ENCODE measurements at regions not wholly inside any gene's neighbourhood (a gene's known extent, or its start where the extent isn't known, plus 50 kb on each side); places are given as distances from the start of the nearest gene placed in this dataset.
A peak's percentile ranks its signal among the peaks of the same experiment; 100 is the strongest.

DNA sequence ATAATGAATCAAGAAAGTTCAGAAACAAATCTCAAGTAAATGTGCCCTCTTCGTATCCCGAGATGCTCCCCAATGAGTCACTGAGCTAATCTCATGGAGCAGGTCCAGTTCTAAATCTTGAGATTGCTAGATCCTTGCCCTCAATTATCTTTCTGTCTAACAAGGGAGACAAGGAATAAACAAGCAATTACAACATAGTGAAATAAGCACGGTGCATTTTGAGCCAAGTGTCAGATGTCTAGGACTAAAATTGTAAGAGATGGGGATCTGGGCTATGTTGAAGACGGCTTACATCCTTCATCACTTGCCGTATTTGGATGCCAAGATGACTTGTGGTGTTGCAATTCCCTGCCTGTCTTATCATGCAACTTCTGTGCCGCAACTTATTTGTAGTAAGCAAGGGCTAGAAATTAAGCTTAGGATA, 56.5 kb upstream of the ADGRF1 start:
- H3K4me1 ChIP-seq = no peaks in the 10 kb centered on the region
- in situ Hi-C loops (cut with MboI; ENCODE audit: low sequenced_read_pairs) = loop anchor here (5.0 kb wide), 1 partner anchor 209 kb away; the partner anchor contains the start of gene TNFRSF21
- H3K9me3 ChIP-seq = no peaks in the 10 kb centered on the region
- no peaks in the 10 kb centered on the region for H3K36me3 ChIP-seq (replicated peaks)
- no peaks in the 10 kb centered on the region for H3K27me3 ChIP-seq (ENCODE audit: low read depth)
- no peak overlapping the region for H3K4me3 ChIP-seq
- no peak for DNase-seq (ENCODE audit: low spot score in 2 of 2)

DNA sequence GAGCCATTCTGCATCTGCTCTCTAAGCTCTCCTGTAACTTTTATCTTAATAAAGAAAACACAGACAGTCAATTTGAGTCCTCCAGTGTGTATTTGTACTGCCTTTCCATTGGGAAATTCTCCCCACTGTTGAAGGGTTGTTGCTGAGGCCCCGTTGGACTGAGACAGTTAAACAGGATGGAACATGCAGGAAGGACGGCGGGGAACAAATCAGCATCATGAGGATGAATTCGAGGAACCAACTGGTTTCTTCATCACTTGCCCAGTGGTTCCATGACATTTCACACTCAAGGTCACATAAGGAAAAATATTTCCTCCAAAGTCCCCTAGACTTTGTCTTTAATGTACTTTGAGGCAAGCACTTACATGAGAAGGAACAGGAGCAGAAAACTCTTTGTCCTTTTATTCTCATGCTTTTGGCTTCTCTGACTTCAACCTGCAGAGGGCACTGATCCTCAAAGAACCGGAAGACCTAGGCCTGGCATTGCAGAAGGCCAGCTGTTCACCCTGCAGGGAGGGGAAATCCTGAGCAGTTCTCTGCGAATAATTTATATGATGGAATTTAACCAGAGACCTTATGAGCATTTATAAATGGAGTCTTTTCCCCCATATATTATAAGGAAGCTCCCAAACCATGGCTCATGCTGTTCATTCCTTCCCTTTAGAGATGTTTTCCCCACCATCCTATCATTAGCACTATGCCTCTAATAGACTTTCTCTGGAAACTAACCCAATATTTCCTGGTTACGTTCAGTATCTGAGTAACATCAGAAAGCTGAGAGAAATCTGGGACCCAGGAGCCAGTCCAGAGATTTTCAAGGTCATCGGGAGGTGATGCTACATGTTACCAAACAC, 55.2 kb upstream of the ADGRF1 start:
- Histone ChIP-seq H3K9me3 (no peaks in the 10 kb centered on the region), H3K4me1 (no peaks in the 10 kb centered on the region), H3K36me3 (replicated peaks) (no peaks in the 10 kb centered on the region), H3K4me3 (no peak overlapping the region), H3K27me3 (ENCODE audit: low read depth) (no peaks in the 10 kb centered on the region)
- peak; percentile 45 to 71 for DNase-seq (ENCODE audit: low spot score in 2 of 2)
- in situ Hi-C loops (cut with MboI; ENCODE audit: low sequenced_read_pairs) = loop anchor here (5.0 kb wide), 1 partner anchor 210 kb away; the partner anchor contains the start of gene TNFRSF21

DNA sequence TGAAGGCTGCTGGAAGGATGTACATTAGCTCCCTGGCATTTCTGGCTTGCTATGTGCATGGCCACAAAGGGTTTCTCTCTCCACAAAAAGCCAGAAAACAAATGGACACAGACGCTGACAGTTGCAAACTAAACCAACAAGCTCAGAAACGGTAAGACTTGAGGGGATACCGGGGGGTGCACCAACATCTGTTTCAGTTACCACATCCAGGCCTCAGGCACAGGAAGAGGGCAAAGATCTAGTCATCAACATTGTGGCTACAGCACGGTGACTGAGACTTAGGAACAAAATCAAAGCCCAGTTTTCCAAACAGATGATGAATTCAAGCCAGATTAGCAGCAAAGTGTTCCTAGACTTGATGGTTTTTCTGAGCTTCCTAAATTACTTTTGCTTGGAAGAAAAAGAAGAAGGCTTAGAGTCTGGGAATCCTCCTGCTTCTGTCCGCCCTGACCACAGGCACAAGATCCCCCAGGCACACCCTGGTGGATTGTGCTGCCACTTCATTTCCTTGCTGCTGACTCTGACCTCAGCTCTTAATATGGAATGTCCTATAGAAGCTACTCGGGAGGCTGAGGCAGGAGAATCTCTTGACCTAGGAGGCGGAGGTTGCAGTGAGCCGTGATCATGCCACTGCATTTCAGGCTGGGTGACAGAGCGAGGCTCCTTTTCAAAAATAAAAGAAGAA, 54.2 kb upstream of the ADGRF1 start:
- no peaks in the 10 kb centered on the region for H3K36me3 ChIP-seq (replicated peaks)
- no peaks in the 10 kb centered on the region for H3K4me1 ChIP-seq
- H3K9me3 ChIP-seq = no peaks in the 10 kb centered on the region
- H3K4me3 ChIP-seq = no peak overlapping the region
- no peak for DNase-seq (ENCODE audit: low spot score in 2 of 2)
- in situ Hi-C loops (cut with MboI; ENCODE audit: low sequenced_read_pairs) = loop anchor here (5.0 kb wide), 1 partner anchor 211 kb away; the partner anchor contains the start of gene TNFRSF21
- no peaks in the 10 kb centered on the region for H3K27me3 ChIP-seq (ENCODE audit: low read depth)

DNA sequence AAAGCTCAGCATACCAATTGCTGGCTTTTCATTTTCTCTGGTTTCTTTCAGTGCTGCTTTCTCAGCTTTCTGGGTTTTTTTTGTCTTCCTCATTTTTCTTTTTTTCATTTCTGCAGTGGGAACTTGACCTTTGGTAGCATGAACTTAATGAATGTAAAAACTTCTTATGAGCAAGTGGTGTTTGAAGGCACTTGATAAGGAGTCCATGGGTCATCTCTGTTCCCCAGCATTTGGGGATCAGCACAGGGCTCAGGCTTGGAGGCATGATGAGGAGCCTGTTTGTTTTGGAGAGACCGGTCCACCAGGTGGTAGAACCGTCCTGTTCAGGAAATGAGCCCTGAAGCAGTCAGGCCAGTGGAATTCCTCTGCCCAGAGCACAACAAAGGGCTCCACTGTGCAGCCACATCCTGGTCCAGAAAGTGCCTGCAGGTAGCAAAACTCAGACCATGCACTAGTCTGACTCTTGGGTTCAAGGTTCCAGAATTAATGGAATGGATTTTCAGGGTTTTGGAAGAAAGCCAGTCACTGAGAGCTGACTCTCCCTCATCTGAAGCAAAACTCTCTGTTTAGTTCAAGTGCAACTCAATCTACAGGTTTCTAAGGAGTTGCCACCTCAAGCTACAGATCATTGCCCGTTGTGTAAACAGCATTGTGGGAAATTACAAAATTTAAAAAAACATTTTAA, 52.3 kb upstream of the ADGRF1 start:
- Histone ChIP-seq H3K27me3 (ENCODE audit: low read depth) (no peaks in the 10 kb centered on the region), H3K4me1 (no peaks in the 10 kb centered on the region), H3K36me3 (replicated peaks) (no peaks in the 10 kb centered on the region), H3K9me3 (no peaks in the 10 kb centered on the region), H3K4me3 (no peak overlapping the region)
- in situ Hi-C loops (cut with MboI; ENCODE audit: low sequenced_read_pairs) = no loop called here
- DNase-seq (ENCODE audit: low spot score in 2 of 2) = no peak

DNA sequence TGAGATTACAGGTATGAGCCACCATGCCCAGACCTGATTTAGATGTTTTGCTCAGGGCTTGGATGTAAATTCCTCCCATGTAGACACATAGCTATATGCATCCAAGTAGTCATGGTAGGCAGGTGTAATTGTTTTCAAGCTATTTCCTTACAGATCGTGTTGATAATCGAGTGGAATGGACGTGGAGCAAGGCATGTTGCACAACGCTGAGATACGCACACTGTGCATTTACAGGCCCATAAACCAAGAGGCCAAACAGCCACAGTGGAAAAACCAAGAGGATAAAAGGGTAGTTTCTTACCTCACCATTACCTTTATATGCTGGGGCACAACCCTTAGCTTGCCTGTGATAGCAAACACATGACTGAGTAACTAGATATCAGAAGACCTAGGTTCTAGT, 51.0 kb upstream of the ADGRF1 start:
- Histone ChIP-seq H3K27me3 (ENCODE audit: low read depth) (no peaks in the 10 kb centered on the region), H3K36me3 (replicated peaks) (no peaks in the 10 kb centered on the region), H3K4me3 (no peak overlapping the region), H3K4me1 (no peaks in the 10 kb centered on the region), H3K9me3 (no peaks in the 10 kb centered on the region)
- DNase-seq (ENCODE audit: low spot score in 2 of 2) = no peak
- in situ Hi-C loops (cut with MboI; ENCODE audit: low sequenced_read_pairs) = no loop called here

DNA sequence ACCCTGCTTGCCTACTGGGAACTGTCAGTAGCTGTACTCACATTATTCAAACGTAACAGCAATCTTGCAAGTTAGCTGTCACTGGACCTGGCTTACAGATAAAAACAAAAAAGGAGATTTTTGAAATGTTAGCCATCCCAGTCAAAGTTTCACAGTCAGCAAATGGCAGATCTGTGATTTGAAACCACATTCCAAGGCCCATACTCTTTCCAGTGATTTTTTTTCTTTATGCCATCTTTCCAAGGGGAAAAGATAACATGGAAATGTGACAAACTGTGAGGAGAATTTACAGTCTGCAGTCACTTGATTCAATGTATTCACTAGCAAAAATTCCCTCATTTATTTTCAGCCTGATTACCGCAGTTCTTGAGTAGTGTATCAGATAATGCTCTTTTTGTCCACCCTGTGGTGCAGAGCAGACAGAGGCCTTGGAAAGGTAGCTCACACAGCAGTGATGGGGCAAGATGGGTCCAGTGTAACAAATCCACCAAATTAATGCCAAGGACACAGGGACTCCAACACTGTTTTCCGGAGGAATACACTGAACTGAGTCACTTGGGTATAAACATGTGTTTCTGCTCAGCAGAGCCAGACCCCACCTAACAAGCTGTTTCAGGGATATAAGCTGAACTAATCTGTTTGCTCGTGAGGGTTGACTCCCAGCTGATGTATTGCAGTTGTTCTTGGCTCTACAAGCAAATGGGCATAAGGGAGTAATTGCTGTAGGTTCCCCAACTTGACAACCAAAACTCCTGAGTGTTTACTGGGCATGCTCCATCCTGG, 49.9 kb upstream of the ADGRF1 start:
- in situ Hi-C loops (cut with MboI; ENCODE audit: low sequenced_read_pairs) = no loop called here
- Histone ChIP-seq H3K27me3 (ENCODE audit: low read depth) (no peaks in the 10 kb centered on the region), H3K4me1 (no peaks in the 10 kb centered on the region), H3K9me3 (no peaks in the 10 kb centered on the region), H3K4me3 (no peak overlapping the region), H3K36me3 (replicated peaks) (no peaks in the 10 kb centered on the region)
- no peak for DNase-seq (ENCODE audit: low spot score in 2 of 2)
